Colonic mucosa (tissue), 4 donors: ENCODE measurements at regions not wholly inside any gene's neighbourhood (a gene's known extent, or its start where the extent isn't known, plus 50 kb on each side); places are given as distances from the start of the nearest gene placed in this dataset.

ENCODE experiments used
- DNase-seq: peaks from one replicate; pipeline ENCODE4 v3.0.0-alpha.2; 2020
- H3K27ac ChIP-seq: fragments of 200-600 bp; one replicate; pipeline ENCODE4 v1.8.0; 2021
- H3K27me3 ChIP-seq: fragments of 200-600 bp; one replicate; pipeline ENCODE4 v1.8.0; 2021
- H3K36me3 ChIP-seq: fragments of 200-600 bp; one replicate; pipeline ENCODE4 v1.8.0; 2021
- H3K4me1 ChIP-seq: fragments of 200-600 bp; one replicate; pipeline ENCODE4 v1.8.0; 2021; ENCODE audit warnings: mild to moderate bottlenecking
- H3K4me3 ChIP-seq: fragments of 200-600 bp; one replicate; pipeline ENCODE4 v1.8.0; 2021
- H3K9ac ChIP-seq, 2 donors: one replicate each; pipeline ENCODE4 v1.7.0; 2013; ENCODE audit warnings: control low read depth in 2 of 2, low read depth in 2 of 2, low read length in 2 of 2
- H3K9me3 ChIP-seq: fragments of 200-600 bp; one replicate; pipeline ENCODE4 v1.8.0; 2021
- CTCF ChIP-seq: fragments of 200-600 bp; IDR thresholded peaks from one replicate; pipeline ENCODE4 v1.8.0; 2022; ENCODE audit warnings: antibody characterized with exemption, mild to moderate bottlenecking
- intact Hi-C: fragments of 100-400 bp; cut with DNase I; formaldehyde crosslinking; loops from one replicate; pipeline ENCODE4 v1.14.1; 2022
- donor health status: healthy.
- donor health status: DM: no; HTN: no; CAD: no.
- donor health status: DM: no; HTN: no; CAD: no.

GRCh38 chr16:52634528-52634927 lies 87.6 kb upstream of the TOX3 start:
- no peaks in the 10 kb centered on the region for H3K4me1 ChIP-seq
- H3K9ac ChIP-seq = no peak overlapping the region
- no peak for DNase-seq
- H3K36me3 ChIP-seq = no peaks in the 10 kb centered on the region
- TF ChIP-seq CTCF = no peak
- no peak overlapping the region for H3K27ac ChIP-seq
- no peaks in the 10 kb centered on the region for H3K27me3 ChIP-seq
- no peaks in the 10 kb centered on the region for H3K9me3 ChIP-seq
- no peak overlapping the region for H3K4me3 ChIP-seq
- intact Hi-C loops = no loop called here

- Histone ChIP-seq H3K36me3 (no peaks in the 10 kb centered on the region), H3K27ac (no peak overlapping the region), H3K9me3 (no peaks in the 10 kb centered on the region), H3K9ac (no peak overlapping the region), H3K27me3 (no peaks in the 10 kb centered on the region), H3K4me1 (no peaks in the 10 kb centered on the region), H3K4me3 (no peak overlapping the region)
- DNase-seq = no peak
- intact Hi-C loops = no loop called here
- no peak for TF ChIP-seq CTCF
Measured at GRCh38 chr16:52634104-52634503, 87.2 kb upstream of the TOX3 start.

- H3K36me3 ChIP-seq = no peaks in the 10 kb centered on the region
- H3K9me3 ChIP-seq = no peaks in the 10 kb centered on the region
- no peak overlapping the region for H3K27ac ChIP-seq
- DNase-seq = no peak
- no peaks in the 10 kb centered on the region for H3K27me3 ChIP-seq
- no peaks in the 10 kb centered on the region for H3K4me1 ChIP-seq
- intact Hi-C loops = no loop called here
- no peak for TF ChIP-seq CTCF
- H3K4me3 ChIP-seq = no peak overlapping the region
- no peak overlapping the region for H3K9ac ChIP-seq
Measured at GRCh38 chr16:52633230-52633629, 86.3 kb upstream of the TOX3 start.

- Histone ChIP-seq H3K4me3 (no peak overlapping the region), H3K9ac (no peak overlapping the region), H3K36me3 (no peaks in the 10 kb centered on the region), H3K9me3 (no peaks in the 10 kb centered on the region), H3K27me3 (no peaks in the 10 kb centered on the region), H3K27ac (no peak overlapping the region), H3K4me1 (no peaks in the 10 kb centered on the region)
- intact Hi-C loops = no loop called here
- DNase-seq = no peak
- TF ChIP-seq CTCF = no peak
Measured at GRCh38 chr16:52631711-52632110, 84.8 kb upstream of the TOX3 start.

GRCh38 chr16:52630711-52631110 lies 83.8 kb upstream of the TOX3 start:
- no peak for DNase-seq
- intact Hi-C loops = no loop called here
- no peaks in the 10 kb centered on the region for H3K27me3 ChIP-seq
- no peaks in the 10 kb centered on the region for H3K36me3 ChIP-seq
- TF ChIP-seq CTCF = no peak
- no peak overlapping the region for H3K4me3 ChIP-seq
- no peaks in the 10 kb centered on the region for H3K4me1 ChIP-seq
- H3K27ac ChIP-seq = no peak overlapping the region
- no peak overlapping the region for H3K9ac ChIP-seq
- H3K9me3 ChIP-seq = no peaks in the 10 kb centered on the region

GRCh38 chr16:52629296-52629695 lies 82.4 kb upstream of the TOX3 start:
- H3K4me1 ChIP-seq = no peaks in the 10 kb centered on the region
- intact Hi-C loops = no loop called here
- DNase-seq = no peak
- H3K27ac ChIP-seq = no peak overlapping the region
- H3K36me3 ChIP-seq = no peaks in the 10 kb centered on the region
- H3K4me3 ChIP-seq = no peak overlapping the region
- H3K9me3 ChIP-seq = no peaks in the 10 kb centered on the region
- H3K9ac ChIP-seq = no peak overlapping the region
- H3K27me3 ChIP-seq = no peaks in the 10 kb centered on the region
- no peak for TF ChIP-seq CTCF
